ENCODE measurements at regions not wholly inside any gene's neighbourhood (a gene's known extent, or its start where the extent isn't known, plus 50 kb on each side); places are given as distances from the start of the nearest gene placed in this dataset.

DNA sequence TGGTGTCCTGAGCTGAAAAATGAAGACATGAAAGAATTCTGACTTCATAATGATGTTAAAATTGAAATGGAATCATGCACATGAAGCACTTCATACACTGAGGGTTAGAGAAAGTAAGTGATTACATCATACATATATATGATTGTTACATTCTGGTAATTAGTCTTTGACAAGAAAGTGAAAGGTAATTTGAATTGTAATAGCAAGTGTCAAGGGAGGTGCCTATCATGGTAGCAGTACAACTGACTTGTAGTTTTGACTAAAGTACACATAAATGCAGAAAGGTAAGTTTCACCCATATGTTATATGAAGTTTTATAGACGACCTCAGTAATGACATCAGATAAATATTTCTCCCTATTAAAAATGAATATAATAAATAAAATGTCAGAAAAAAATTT lies 1325.0 kb upstream of the GOT2 start:
- TF ChIP-seq, protein P1, sequence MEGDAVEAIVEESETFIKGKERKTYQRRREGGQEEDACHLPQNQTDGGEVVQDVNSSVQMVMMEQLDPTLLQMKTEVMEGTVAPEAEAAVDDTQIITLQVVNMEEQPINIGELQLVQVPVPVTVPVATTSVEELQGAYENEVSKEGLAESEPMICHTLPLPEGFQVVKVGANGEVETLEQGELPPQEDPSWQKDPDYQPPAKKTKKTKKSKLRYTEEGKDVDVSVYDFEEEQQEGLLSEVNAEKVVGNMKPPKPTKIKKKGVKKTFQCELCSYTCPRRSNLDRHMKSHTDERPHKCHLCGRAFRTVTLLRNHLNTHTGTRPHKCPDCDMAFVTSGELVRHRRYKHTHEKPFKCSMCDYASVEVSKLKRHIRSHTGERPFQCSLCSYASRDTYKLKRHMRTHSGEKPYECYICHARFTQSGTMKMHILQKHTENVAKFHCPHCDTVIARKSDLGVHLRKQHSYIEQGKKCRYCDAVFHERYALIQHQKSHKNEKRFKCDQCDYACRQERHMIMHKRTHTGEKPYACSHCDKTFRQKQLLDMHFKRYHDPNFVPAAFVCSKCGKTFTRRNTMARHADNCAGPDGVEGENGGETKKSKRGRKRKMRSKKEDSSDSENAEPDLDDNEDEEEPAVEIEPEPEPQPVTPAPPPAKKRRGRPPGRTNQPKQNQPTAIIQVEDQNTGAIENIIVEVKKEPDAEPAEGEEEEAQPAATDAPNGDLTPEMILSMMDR (IDR thresholded peaks at IDR 0.05) = no peak
- TF ChIP-seq POLR2AphosphoS5 (IDR thresholded peaks at IDR 0.05) (no peak), EP300 (IDR thresholded peaks at IDR 0.05) (no peak), POLR2A (IDR thresholded peaks at IDR 0.05; ENCODE audit: low read depth) (no peak)
